H1 (cell line): ENCODE measurements at regions not wholly inside any gene's neighbourhood (a gene's known extent, or its start where the extent isn't known, plus 50 kb on each side); places are given as distances from the start of the nearest gene placed in this dataset.

Experiments used
- CHD7 ChIP-seq: fragments of 300-600 bp; sonication (generic); IDR thresholded peaks from 2 replicates; pipeline ENCODE4 v1.7.1; 2012; ENCODE audit warnings: low read length, moderate library complexity, mild to moderate bottlenecking, inconsistent platforms; ENCODE audit not compliant: insufficient replicate concordance
- CREB1 ChIP-seq: IDR thresholded peaks from 2 replicates; pipeline ENCODE4 v1.6.1; 2012; ENCODE audit warnings: inconsistent platforms
- GTF2F1 ChIP-seq: IDR thresholded peaks from 2 replicates; pipeline ENCODE4 v1.6.1; 2012; ENCODE audit warnings: low read depth, low read length, improper control_type of control experiment, borderline replicate concordance
- HDAC6 ChIP-seq: IDR thresholded peaks from one replicate; pipeline ENCODE4 v1.7.1; 2012; ENCODE audit warnings: low read depth, mild to moderate bottlenecking, inconsistent platforms, low read length, moderate library complexity
- NRF1 ChIP-seq: IDR thresholded peaks from 2 replicates; pipeline ENCODE4 v1.6.1; 2011; ENCODE audit warnings: mild to moderate bottlenecking, low read depth, low read length, improper control_type of control experiment
- RFX5 ChIP-seq: IDR thresholded peaks from 2 replicates; pipeline ENCODE4 v1.6.1; 2011; ENCODE audit warnings: low read depth, low read length, improper control_type of control experiment, borderline replicate concordance
- RXRA ChIP-seq: IDR thresholded peaks from 2 replicates; pipeline ENCODE4 v1.6.1; 2011; ENCODE audit warnings: low read depth, mild to moderate bottlenecking, low read length, moderate library complexity; ENCODE audit not compliant: insufficient read depth
- TAF1 ChIP-seq: IDR thresholded peaks from 2 replicates; pipeline ENCODE4 v1.6.1; 2011; ENCODE audit warnings: mild to moderate bottlenecking, low read depth, low read length
- TAF7 ChIP-seq: optimal IDR thresholded peaks from 2 replicates; pipeline ENCODE3; 2011; ENCODE audit warnings: low read depth, mild to moderate bottlenecking, inconsistent platforms, low read length, moderate library complexity, borderline replicate concordance
- TBP ChIP-seq: IDR thresholded peaks from 2 replicates; pipeline ENCODE4 v1.6.1; 2011; ENCODE audit warnings: low read depth, low read length, improper control_type of control experiment
- TF ChIP-seq, protein P1 (sequence below): IDR thresholded peaks from 2 replicates; pipeline ENCODE4 v1.6.1; 2012; ENCODE audit warnings: inconsistent platforms

- TF ChIP-seq CHD7 (no peak), RFX5 (no peak), TBP (no peak), HDAC6 (no peak), CREB1 (no peak), TAF7 (no peak), GTF2F1 (no peak), NRF1 (no peak), RXRA (no peak), TAF1 (no peak)
- TF ChIP-seq, protein P1, sequence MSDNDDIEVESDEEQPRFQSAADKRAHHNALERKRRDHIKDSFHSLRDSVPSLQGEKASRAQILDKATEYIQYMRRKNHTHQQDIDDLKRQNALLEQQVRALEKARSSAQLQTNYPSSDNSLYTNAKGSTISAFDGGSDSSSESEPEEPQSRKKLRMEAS, result no peak
Measured at GRCh38 chr7:79965946-79966345, 168.7 kb upstream of the GNAI1 start (continued).
